Endodermal cell (in vitro differentiated cells): ENCODE measurements at regions not wholly inside any gene's neighbourhood (a gene's known extent, or its start where the extent isn't known, plus 50 kb on each side); places are given as distances from the start of the nearest gene placed in this dataset.

Experiments
- DNase-seq: peaks from one replicate; pipeline ENCODE4 v3.0.0-alpha.2; 2017
- H3K27ac ChIP-seq: 2 replicates; pipeline ENCODE4 v1.5.1; 2013; ENCODE audit warnings: mild to moderate bottlenecking, low read depth, low read length, moderate library complexity
- H3K27me3 ChIP-seq: 2 replicates; pipeline ENCODE4 v1.6.1; 2013; ENCODE audit warnings: mild to moderate bottlenecking, low read length, moderate library complexity; ENCODE audit not compliant: insufficient read depth, control insufficient read depth, poor library complexity, severe bottlenecking
- H3K36me3 ChIP-seq: 2 replicates; pipeline ENCODE4 v1.7.0; 2013; ENCODE audit warnings: mild to moderate bottlenecking, low read length, moderate library complexity; ENCODE audit not compliant: control insufficient read depth, insufficient read depth
- H3K4me1 ChIP-seq: one replicate; pipeline ENCODE4 v1.7.0; 2013; ENCODE audit warnings: low read length; ENCODE audit not compliant: control insufficient read depth, insufficient read depth
- H3K4me3 ChIP-seq: 2 replicates; pipeline ENCODE4 v1.5.1; 2013; ENCODE audit warnings: mild to moderate bottlenecking, low read length, moderate library complexity
- H3K9ac ChIP-seq: 2 replicates; pipeline ENCODE4 v1.6.1; 2013; ENCODE audit warnings: mild to moderate bottlenecking, low read length, moderate library complexity; ENCODE audit not compliant: poor library complexity, severe bottlenecking; ENCODE audit errors: extremely low read depth
- H3K9me3 ChIP-seq: 2 replicates; pipeline ENCODE4 v1.6.1; 2013; ENCODE audit warnings: mild to moderate bottlenecking, low read length, moderate library complexity; ENCODE audit not compliant: control insufficient read depth
- H3K27ac Mint-ChIP-seq: 2 replicates; pipeline ENCODE4 v1.8.0; 2020; ENCODE audit warnings: mixed read lengths
- H3K27me3 Mint-ChIP-seq: 2 replicates; pipeline ENCODE4 v1.8.0; 2021; ENCODE audit warnings: mild to moderate bottlenecking, mixed read lengths; ENCODE audit not compliant: insufficient read depth
- H3K36me3 Mint-ChIP-seq: 2 replicates; pipeline ENCODE4 v1.8.0; 2020; ENCODE audit warnings: low read depth, mixed read lengths
- H3K4me1 Mint-ChIP-seq: 2 replicates; pipeline ENCODE4 v1.8.0; 2020; ENCODE audit warnings: mixed read lengths
- H3K4me3 Mint-ChIP-seq: 2 replicates; pipeline ENCODE4 v1.8.0; 2020; ENCODE audit warnings: mild to moderate bottlenecking, moderate library complexity, mixed read lengths
- H3K9me3 Mint-ChIP-seq: 2 replicates; pipeline ENCODE4 v1.8.0; 2020; ENCODE audit warnings: mild to moderate bottlenecking, mixed read lengths
- CTCF ChIP-seq: fragments of 200-600 bp; sonication (generic); conservative IDR thresholded peaks from 2 replicates; pipeline ENCODE4 v1.5.0; 2021; ENCODE audit warnings: antibody characterized with exemption, mild to moderate bottlenecking
- WGBS, 2 experiments: methylation state at CpG; one replicate each; pipeline versions ENCODE4 v1.1.5 to v1.1.7; 2013; ENCODE audit warnings: missing lambda C conversion rate in 2 of 2, mixed read lengths in 1 of 2; ENCODE audit not compliant: insufficient coverage in 1 of 2, insufficient read length in 1 of 2; 5-methylcytosine and 5-hydroxymethylcytosine counted together

- no peak for TF ChIP-seq CTCF
- Histone ChIP-seq H3K4me3 (no peak overlapping the region), H3K27ac (no peak overlapping the region), H3K9me3 (peaks cover 38% of the 10 kb centered on the region), H3K4me1 (no peaks in the 10 kb centered on the region), H3K27me3 (no peaks in the 10 kb centered on the region), H3K9ac (no peak overlapping the region), H3K36me3 (no peaks in the 10 kb centered on the region)
- 79 to 81% methylated on average over 13 to 18 of the region's 18 CpGs for WGBS, 2 experiments
- Mint-ChIP-seq H3K4me3 (no peak overlapping the region), H3K27ac (no peak overlapping the region), H3K36me3 (no peaks in the 10 kb centered on the region), H3K9me3 (peaks cover 75% of the 10 kb centered on the region), H3K4me1 (no peaks in the 10 kb centered on the region), H3K27me3 (no peaks in the 10 kb centered on the region)
- DNase-seq: no peak
Observed at GRCh38 chr22:47299211-47299862, 536.9 kb downstream of the TBC1D22A start.

GRCh38 chr22:47298017-47298785 lies 535.8 kb downstream of the TBC1D22A start:
- H3K36me3 Mint-ChIP-seq: no peaks in the 10 kb centered on the region
- WGBS, 2 experiments: 78 to 82% methylated on average over 4 to 10 of the region's 10 CpGs
- Histone ChIP-seq H3K9me3 (peaks cover 49% of the 10 kb centered on the region), H3K27ac (no peak overlapping the region), H3K4me3 (no peak overlapping the region), H3K27me3 (no peaks in the 10 kb centered on the region), H3K9ac (no peak overlapping the region), H3K4me1 (no peaks in the 10 kb centered on the region), H3K36me3 (no peaks in the 10 kb centered on the region)
- no peak overlapping the region for H3K4me3 Mint-ChIP-seq
- H3K4me1 Mint-ChIP-seq: no peaks in the 10 kb centered on the region
- no peak overlapping the region for H3K27ac Mint-ChIP-seq
- TF ChIP-seq CTCF: no peak
- H3K27me3 Mint-ChIP-seq: no peaks in the 10 kb centered on the region
- peaks cover 86% of the 10 kb centered on the region for H3K9me3 Mint-ChIP-seq
- no peak for DNase-seq

- Histone ChIP-seq H3K4me1 (no peaks in the 10 kb centered on the region), H3K27me3 (no peaks in the 10 kb centered on the region), H3K36me3 (no peaks in the 10 kb centered on the region), H3K4me3 (no peak overlapping the region), H3K9ac (no peak overlapping the region), H3K9me3 (peaks cover 53% of the 10 kb centered on the region), H3K27ac (no peak overlapping the region)
- Mint-ChIP-seq H3K4me3 (no peak overlapping the region), H3K36me3 (no peaks in the 10 kb centered on the region), H3K27me3 (no peaks in the 10 kb centered on the region), H3K27ac (no peak overlapping the region), H3K9me3 (peaks cover 94% of the 10 kb centered on the region), H3K4me1 (no peaks in the 10 kb centered on the region)
- no peak for TF ChIP-seq CTCF
- DNase-seq: no peak
- 79 to 83% methylated on average over 15 to 20 of the region's 20 CpGs for WGBS, 2 experiments
Observed at GRCh38 chr22:47297261-47298016, 535.0 kb downstream of the TBC1D22A start.
